Stimulated activated naive CD8-positive, alpha-beta T cell treated with anti-CD3 and anti-CD28 coated beads, Interleukin-15, amount 100 ng/mL, for 72 hours (primary cell): ENCODE measurements at regions not wholly inside any gene's neighbourhood (a gene's known extent, or its start where the extent isn't known, plus 50 kb on each side); places are given as distances from the start of the nearest gene placed in this dataset.
A peak's percentile ranks its signal among the peaks of the same experiment; 100 is the strongest.

Experiments
- ATAC-seq: fragments of 150-1000 bp; cut with Tn5 transposase; 2 replicates; pipeline ENCODE4 v1.10.0; 2021; ENCODE audit warnings: mild to moderate bottlenecking, moderate library complexity
- DNase-seq, 2 donors: peaks; one replicate each; pipeline ENCODE4 v3.0.0; 2021 to 2022
- H3K27ac Mint-ChIP-seq, 2 donors: one replicate each; pipeline ENCODE4 v1.8.0; 2022; ENCODE audit warnings: mild to moderate bottlenecking in 2 of 2, mixed read lengths in 2 of 2, moderate library complexity in 2 of 2
- H3K27me3 Mint-ChIP-seq: one replicate; pipeline ENCODE4 v1.8.0; 2022; ENCODE audit warnings: mixed read lengths
- H3K4me1 Mint-ChIP-seq: one replicate; pipeline ENCODE4 v1.8.0; 2022; ENCODE audit warnings: mild to moderate bottlenecking, mixed read lengths
- H3K4me3 Mint-ChIP-seq, 2 donors: one replicate each; pipeline ENCODE4 v1.8.0; 2022; ENCODE audit warnings: mild to moderate bottlenecking in 2 of 2, mixed read lengths in 2 of 2, moderate library complexity in 1 of 2
- H3K9me3 Mint-ChIP-seq, 2 donors: one replicate each; pipeline ENCODE4 v1.8.0; 2022; ENCODE audit warnings: mixed read lengths in 2 of 2

- H3K9me3 Mint-ChIP-seq = peaks cover 0 to 5% of the 10 kb centered on the region in 2 donors
- no peaks in the 10 kb centered on the region for H3K27me3 Mint-ChIP-seq
- no peak overlapping the region for H3K4me3 Mint-ChIP-seq
- H3K4me1 Mint-ChIP-seq = no peaks in the 10 kb centered on the region
- ATAC-seq (no peak), DNase-seq (no peak)
- H3K27ac Mint-ChIP-seq = no peak overlapping the region
These were observed 586.1 kb upstream of the PITX2 start for GRCh38 chr4:111208970-111209369.

- no peak overlapping the region for H3K4me3 Mint-ChIP-seq
- ATAC-seq (no peak), DNase-seq (no peak)
- no peak overlapping the region for H3K27ac Mint-ChIP-seq
- peaks cover 0 to 5% of the 10 kb centered on the region in 2 donors for H3K9me3 Mint-ChIP-seq
- no peaks in the 10 kb centered on the region for H3K4me1 Mint-ChIP-seq
- no peaks in the 10 kb centered on the region for H3K27me3 Mint-ChIP-seq
These were observed 586.8 kb upstream of the PITX2 start for GRCh38 chr4:111209706-111210105.

GRCh38 chr4:111210595-111210994, 587.7 kb upstream of the PITX2 start:
- H3K9me3 Mint-ChIP-seq = peaks cover 0 to 5% of the 10 kb centered on the region in 2 donors
- ATAC-seq (no peak), DNase-seq (no peak)
- H3K4me3 Mint-ChIP-seq = no peak overlapping the region
- H3K27me3 Mint-ChIP-seq = no peaks in the 10 kb centered on the region
- H3K27ac Mint-ChIP-seq = no peak overlapping the region
- H3K4me1 Mint-ChIP-seq = no peaks in the 10 kb centered on the region

GRCh38 chr4:111213531-111213930, 590.7 kb upstream of the PITX2 start:
- H3K9me3 Mint-ChIP-seq = peaks cover 0 to 5% of the 10 kb centered on the region in 2 donors
- H3K4me1 Mint-ChIP-seq = no peaks in the 10 kb centered on the region
- no peak for ATAC-seq
- DNase-seq = no peak
- no peak overlapping the region for H3K27ac Mint-ChIP-seq
- H3K4me3 Mint-ChIP-seq = no peak overlapping the region
- H3K27me3 Mint-ChIP-seq = no peaks in the 10 kb centered on the region

GRCh38 chr4:111214371-111214770, 591.5 kb upstream of the PITX2 start:
- H3K27ac Mint-ChIP-seq = no peak overlapping the region
- peaks cover 0 to 5% of the 10 kb centered on the region in 2 donors for H3K9me3 Mint-ChIP-seq
- no peaks in the 10 kb centered on the region for H3K4me1 Mint-ChIP-seq
- no peaks in the 10 kb centered on the region for H3K27me3 Mint-ChIP-seq
- no peak for ATAC-seq
- no peak overlapping the region for H3K4me3 Mint-ChIP-seq
- DNase-seq = no peak

GRCh38 chr4:111215755-111216154, 592.9 kb upstream of the PITX2 start:
- peaks cover 0 to 5% of the 10 kb centered on the region in 2 donors for H3K9me3 Mint-ChIP-seq
- no peak overlapping the region for H3K4me3 Mint-ChIP-seq
- H3K27ac Mint-ChIP-seq = no peak overlapping the region
- no peak for DNase-seq
- ATAC-seq = no peak
- no peaks in the 10 kb centered on the region for H3K4me1 Mint-ChIP-seq
- no peaks in the 10 kb centered on the region for H3K27me3 Mint-ChIP-seq

GRCh38 chr4:111216791-111217190, 593.9 kb upstream of the PITX2 start:
- DNase-seq (no peak), ATAC-seq (no peak)
- Mint-ChIP-seq H3K4me3 (no peak overlapping the region), H3K27ac (no peak overlapping the region), H3K9me3 (peaks cover 0 to 5% of the 10 kb centered on the region in 2 donors), H3K27me3 (no peaks in the 10 kb centered on the region), H3K4me1 (no peaks in the 10 kb centered on the region)

- Mint-ChIP-seq H3K27me3 (no peaks in the 10 kb centered on the region), H3K4me1 (no peaks in the 10 kb centered on the region), H3K4me3 (no peak overlapping the region), H3K27ac (no peak overlapping the region), H3K9me3 (no peaks in the 10 kb centered on the region)
- no peak for ATAC-seq
- DNase-seq = no peak
These were observed 598.5 kb upstream of the PITX2 start for GRCh38 chr4:111221371-111221770.

- Mint-ChIP-seq H3K4me1 (no peaks in the 10 kb centered on the region), H3K27me3 (no peaks in the 10 kb centered on the region), H3K27ac (no peak overlapping the region), H3K4me3 (no peak overlapping the region), H3K9me3 (peaks cover 0 to 8% of the 10 kb centered on the region in 2 donors)
- DNase-seq (no peak), ATAC-seq (no peak)
These were observed 605.5 kb upstream of the PITX2 start for GRCh38 chr4:111228396-111228795.

GRCh38 chr4:111228874-111229273, 606.0 kb upstream of the PITX2 start:
- H3K27ac Mint-ChIP-seq = peak overlapping the region in 1 of 2 donors; percentile 48
- no peak for DNase-seq
- no peak for ATAC-seq
- H3K4me3 Mint-ChIP-seq = no peak overlapping the region
- H3K9me3 Mint-ChIP-seq = peaks cover 0 to 8% of the 10 kb centered on the region in 2 donors
- H3K4me1 Mint-ChIP-seq = no peaks in the 10 kb centered on the region
- H3K27me3 Mint-ChIP-seq = no peaks in the 10 kb centered on the region

- Mint-ChIP-seq H3K9me3 (peaks cover 0 to 8% of the 10 kb centered on the region in 2 donors), H3K4me3 (no peak overlapping the region), H3K27me3 (no peaks in the 10 kb centered on the region), H3K27ac (no peak overlapping the region), H3K4me1 (no peaks in the 10 kb centered on the region)
- DNase-seq (no peak), ATAC-seq (no peak)
These were observed 607.4 kb upstream of the PITX2 start for GRCh38 chr4:111230265-111230664.

GRCh38 chr4:111231281-111231680, 608.4 kb upstream of the PITX2 start:
- peaks cover 0 to 8% of the 10 kb centered on the region in 2 donors for H3K9me3 Mint-ChIP-seq
- no peak overlapping the region for H3K4me3 Mint-ChIP-seq
- no peak overlapping the region for H3K27ac Mint-ChIP-seq
- DNase-seq (no peak), ATAC-seq (no peak)
- H3K4me1 Mint-ChIP-seq = no peaks in the 10 kb centered on the region
- H3K27me3 Mint-ChIP-seq = no peaks in the 10 kb centered on the region

GRCh38 chr4:111234939-111235338, 612.1 kb upstream of the PITX2 start:
- Mint-ChIP-seq H3K4me3 (no peak overlapping the region), H3K4me1 (no peaks in the 10 kb centered on the region)

GRCh38 chr4:111263836-111264235, 641.0 kb upstream of the PITX2 start:
- H3K4me3 Mint-ChIP-seq = no peak overlapping the region
- no peaks in the 10 kb centered on the region for H3K4me1 Mint-ChIP-seq
- H3K27me3 Mint-ChIP-seq = no peaks in the 10 kb centered on the region
- DNase-seq (no peak), ATAC-seq (no peak)
- no peaks in the 10 kb centered on the region for H3K9me3 Mint-ChIP-seq
- H3K27ac Mint-ChIP-seq = no peak overlapping the region

More at GRCh38 chr4:111234939-111235338, 612.1 kb upstream of the PITX2 start:
- peaks cover 0 to 8% of the 10 kb centered on the region in 2 donors for H3K9me3 Mint-ChIP-seq
- ATAC-seq (no peak), DNase-seq (no peak)
- H3K27me3 Mint-ChIP-seq = no peaks in the 10 kb centered on the region
- no peak overlapping the region for H3K27ac Mint-ChIP-seq

- ATAC-seq (no peak), DNase-seq (no peak)
- peaks cover 0 to 5% of the 10 kb centered on the region in 2 donors for H3K9me3 Mint-ChIP-seq
- no peak overlapping the region for H3K4me3 Mint-ChIP-seq
- no peak overlapping the region for H3K27ac Mint-ChIP-seq
- H3K4me1 Mint-ChIP-seq = no peaks in the 10 kb centered on the region
- H3K27me3 Mint-ChIP-seq = no peaks in the 10 kb centered on the region
These were observed 644.1 kb upstream of the PITX2 start for GRCh38 chr4:111266937-111267336.

GRCh38 chr4:111267786-111268185, 644.9 kb upstream of the PITX2 start:
- H3K4me3 Mint-ChIP-seq = no peak overlapping the region
- no peak for ATAC-seq
- H3K4me1 Mint-ChIP-seq = no peaks in the 10 kb centered on the region
- no peak for DNase-seq
- H3K27me3 Mint-ChIP-seq = no peaks in the 10 kb centered on the region
- H3K27ac Mint-ChIP-seq = no peak overlapping the region
- H3K9me3 Mint-ChIP-seq = peaks cover 0 to 5% of the 10 kb centered on the region in 2 donors

- Mint-ChIP-seq H3K27me3 (no peaks in the 10 kb centered on the region), H3K4me3 (no peak overlapping the region), H3K27ac (no peak overlapping the region), H3K9me3 (peaks cover 0 to 5% of the 10 kb centered on the region in 2 donors), H3K4me1 (no peaks in the 10 kb centered on the region)
- no peak for ATAC-seq
- DNase-seq = no peak
These were observed 646.0 kb upstream of the PITX2 start for GRCh38 chr4:111268769-111269414.
